ENCODE measurements at regions not wholly inside any gene's neighbourhood (a gene's known extent, or its start where the extent isn't known, plus 50 kb on each side); places are given as distances from the start of the nearest gene placed in this dataset.
"Not testable (repeated sequence)": the region's sequence is repeated elsewhere in the genome, so short reads cannot be mapped to it uniquely, and the experiment has no call there.

DNA sequence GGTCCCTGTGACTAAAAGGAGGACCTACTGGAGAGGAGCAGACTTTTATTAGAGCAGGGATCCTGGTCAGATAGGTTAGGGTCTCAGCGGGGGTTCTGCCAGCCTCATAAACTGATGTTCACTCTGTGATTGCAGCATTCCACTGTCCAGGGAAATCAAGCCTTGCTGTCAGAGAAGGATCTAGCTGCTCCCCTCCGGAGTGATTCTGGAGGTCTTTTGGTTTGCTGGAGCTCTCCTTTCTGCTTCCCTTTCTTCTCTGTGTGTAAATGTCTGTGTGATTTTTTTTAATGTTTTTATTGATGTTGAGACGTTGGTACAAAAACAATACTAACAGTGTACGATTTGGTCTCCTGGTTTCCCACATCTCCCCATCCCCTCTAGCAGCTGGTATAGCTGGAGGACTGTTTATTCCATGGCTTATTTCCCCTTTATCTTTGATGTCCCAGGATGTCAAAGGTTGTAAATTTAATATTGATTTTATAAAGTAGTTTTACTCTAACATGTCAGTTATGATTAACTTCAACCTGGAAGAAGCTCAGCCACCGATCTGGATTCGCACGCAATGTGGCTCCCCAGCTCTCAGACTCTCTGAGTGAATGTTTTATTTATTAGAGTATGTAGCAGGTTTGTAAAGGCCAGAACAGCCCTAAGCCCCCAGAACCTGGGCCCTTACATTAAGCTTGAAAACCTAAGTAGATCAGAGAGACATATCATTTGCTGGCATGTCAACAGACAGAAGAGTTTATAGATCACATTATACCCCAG, 202.3 kb upstream of the G2E3 start:
- DNase-seq (ENCODE audit: low spot score), result no peak
- Histone ChIP-seq H3K27ac (no peak overlapping the region), H3K36me3 (no peaks in the 10 kb centered on the region), H3K4me1 (no peaks in the 10 kb centered on the region), H3K9me3 (no peaks in the 10 kb centered on the region), H3K4me3 (no peak overlapping the region), H3K27me3 (no peaks in the 10 kb centered on the region)
- no peak for TF ChIP-seq CTCF (IDR thresholded peaks at IDR 0.05)

GRCh38 chr14:30357791-30358190, 201.2 kb upstream of the G2E3 start:
- H3K27me3 ChIP-seq, result no peaks in the 10 kb centered on the region

GRCh38 chr14:30362369-30363218, 196.4 kb upstream of the G2E3 start:
- no peak for DNase-seq (ENCODE audit: low spot score)
- H3K36me3 ChIP-seq, result no peaks in the 10 kb centered on the region
- H3K4me3 ChIP-seq, result no peak overlapping the region
- TF ChIP-seq CTCF (IDR thresholded peaks at IDR 0.05), result no peak
- no peaks in the 10 kb centered on the region for H3K4me1 ChIP-seq
- H3K9me3 ChIP-seq, result no peaks in the 10 kb centered on the region
- H3K27ac ChIP-seq, result no peak overlapping the region
- no peaks in the 10 kb centered on the region for H3K27me3 ChIP-seq

More at GRCh38 chr14:30357791-30358190, 201.2 kb upstream of the G2E3 start:
- Histone ChIP-seq H3K27ac (no peak overlapping the region), H3K36me3 (no peaks in the 10 kb centered on the region), H3K9me3 (no peaks in the 10 kb centered on the region), H3K4me1 (no peaks in the 10 kb centered on the region), H3K4me3 (no peak overlapping the region)
- no peak for TF ChIP-seq CTCF (IDR thresholded peaks at IDR 0.05)
- no peak for DNase-seq (ENCODE audit: low spot score)

DNA sequence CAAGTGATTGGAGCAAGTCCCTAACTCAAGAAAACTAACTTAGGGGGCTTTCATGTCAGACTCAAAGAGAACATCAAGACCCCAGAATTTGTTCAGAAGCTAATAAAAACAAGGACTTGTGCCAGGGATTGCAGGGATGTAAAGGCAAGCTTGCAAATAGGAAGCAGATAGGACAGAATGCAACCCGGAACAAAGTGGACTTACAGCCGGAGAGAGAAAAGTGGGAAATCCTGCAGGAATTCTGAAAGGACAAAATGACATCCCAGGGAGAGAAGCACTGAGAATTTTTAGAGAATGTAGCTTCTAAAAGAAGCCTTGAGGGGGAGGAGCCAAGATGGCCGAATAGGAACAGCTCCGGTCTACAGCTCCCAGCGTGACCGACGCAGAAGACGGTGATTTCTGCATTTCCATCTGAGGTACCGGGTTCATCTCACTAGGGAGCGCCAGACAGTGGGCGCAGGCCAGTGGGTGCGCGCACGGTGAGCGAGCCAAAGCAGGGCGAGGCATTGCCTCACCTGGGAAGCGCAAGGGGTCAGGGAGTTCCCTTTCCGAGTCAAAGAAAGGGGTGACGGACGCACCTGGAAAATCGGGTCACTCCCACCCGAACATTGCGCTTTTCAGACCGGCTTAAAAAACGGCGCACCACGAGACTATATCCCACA, 195.6 kb upstream of the G2E3 start:
- DNase-seq (ENCODE audit: low spot score); H3K4me3 ChIP-seq; H3K27me3 ChIP-seq; H3K4me1 ChIP-seq; H3K27ac ChIP-seq; H3K9me3 ChIP-seq; H3K36me3 ChIP-seq: not testable (repeated sequence)

- H3K27ac ChIP-seq, result no peak overlapping the region
- H3K27me3 ChIP-seq, result no peaks in the 10 kb centered on the region
- no peak for DNase-seq (ENCODE audit: low spot score)
- H3K4me1 ChIP-seq, result no peaks in the 10 kb centered on the region
- H3K9me3 ChIP-seq, result no peaks in the 10 kb centered on the region
- H3K36me3 ChIP-seq, result no peaks in the 10 kb centered on the region
- no peak for TF ChIP-seq CTCF (IDR thresholded peaks at IDR 0.05)
- H3K4me3 ChIP-seq, result no peak overlapping the region
Measured at GRCh38 chr14:30369502-30370180, 189.3 kb upstream of the G2E3 start.

All from right atrium auricular region (tissue), 2 donors.